ENCODE measurements at regions not wholly inside any gene's neighbourhood (a gene's known extent, or its start where the extent isn't known, plus 50 kb on each side); places are given as distances from the start of the nearest gene placed in this dataset.
"Not testable (repeated sequence)": the region's sequence is repeated elsewhere in the genome, so short reads cannot be mapped to it uniquely, and the experiment has no call there.

DNA sequence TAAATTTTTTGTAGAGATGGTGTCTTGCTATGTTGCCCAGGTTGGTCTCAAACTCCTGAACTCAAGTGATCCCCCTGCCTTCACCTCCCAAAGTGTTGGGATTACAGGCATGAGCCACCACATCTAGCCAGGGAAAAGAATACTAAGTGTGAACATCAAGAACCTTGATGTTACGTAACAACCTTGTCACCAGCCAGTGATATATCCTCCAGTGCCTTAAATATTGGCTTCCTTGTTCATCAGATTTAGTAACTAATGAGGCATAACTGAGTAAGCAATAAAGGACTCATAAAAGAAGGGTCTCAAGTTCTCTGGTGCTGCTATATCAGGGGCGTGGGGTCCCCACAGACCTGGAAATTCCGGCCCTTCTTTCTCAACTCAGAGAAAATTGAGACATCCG is 60.5 kb upstream of the ENPEP start:
- no peaks in the 10 kb centered on the region for H3K79me2 ChIP-seq (ENCODE audit: low read depth)
- H3K36me3 ChIP-seq (ENCODE audit: low read depth): no peaks in the 10 kb centered on the region
- H3K4me1 ChIP-seq (replicated peaks; ENCODE audit: insufficient read depth): no peaks in the 10 kb centered on the region
- H3K4me3 ChIP-seq: no peak overlapping the region
- no peaks in the 10 kb centered on the region for H3K9me3 ChIP-seq (ENCODE audit: insufficient read depth, low read depth)
- ChIA-PET POLR2A (ENCODE audit: unreplicated experiment) (no interaction called here), CTCF (no interaction called here)
- no peaks in the 10 kb centered on the region for H3F3A ChIP-seq (ENCODE audit: insufficient read depth, low read depth)
- no peaks in the 10 kb centered on the region for H3K27me3 ChIP-seq (ENCODE audit: insufficient read depth, low read depth)
- intact Hi-C loops (cut with micrococcal nuclease; ENCODE audit: unreplicated experiment): no loop called here
- TF ChIP-seq EZH2 (IDR thresholded peaks at IDR 0.05; ENCODE audit: low read depth): no peak
- no peak for TF ChIP-seq CTCF (conservative IDR thresholded peaks at IDR 0.05)
- H3K9me2 ChIP-seq (ENCODE audit: insufficient read depth): no peaks in the 10 kb centered on the region
- no peak for DNase-seq
- no peak overlapping the region for H2AFZ ChIP-seq
- H3K4me2 ChIP-seq: no peak overlapping the region
- no peaks in the 10 kb centered on the region for H4K20me1 ChIP-seq (ENCODE audit: insufficient read depth)
- BruUV-seq (replicated peaks): no TSS peak
- no peak overlapping the region for H3K27ac ChIP-seq

GRCh38 chr4:110415041-110415440 is 60.9 kb upstream of the ENPEP start:
- CTCF ChIA-PET: no interaction called here
- BruUV-seq (replicated peaks): no TSS peak
- intact Hi-C loops (cut with micrococcal nuclease; ENCODE audit: unreplicated experiment): no loop called here

DNA sequence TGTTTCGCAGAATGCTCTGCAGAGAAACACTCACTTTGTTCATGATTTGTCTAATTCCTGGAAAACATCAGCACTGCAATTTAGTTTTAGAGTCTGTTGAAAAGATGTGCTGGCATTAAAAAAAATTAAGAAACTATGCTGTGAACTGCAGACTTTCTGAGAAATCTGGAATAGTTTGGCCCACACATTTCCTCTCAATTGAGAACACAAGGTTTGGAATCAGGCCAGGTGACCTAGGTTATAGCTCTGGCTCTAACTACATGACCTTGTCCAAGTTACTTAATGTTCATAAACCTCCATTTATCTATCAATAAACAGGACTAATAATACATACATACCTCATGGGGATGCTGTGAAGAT is 61.4 kb upstream of the ENPEP start:
- Histone ChIP-seq H3K9me3 (ENCODE audit: insufficient read depth, low read depth) (no peaks in the 10 kb centered on the region), H4K20me1 (ENCODE audit: insufficient read depth) (no peaks in the 10 kb centered on the region), H3K27me3 (ENCODE audit: insufficient read depth, low read depth) (no peaks in the 10 kb centered on the region), H3F3A (ENCODE audit: insufficient read depth, low read depth) (no peaks in the 10 kb centered on the region), H3K79me2 (ENCODE audit: low read depth) (no peaks in the 10 kb centered on the region), H3K27ac (no peak overlapping the region), H2AFZ (no peak overlapping the region), H3K9me2 (ENCODE audit: insufficient read depth) (no peaks in the 10 kb centered on the region), H3K36me3 (ENCODE audit: low read depth) (no peaks in the 10 kb centered on the region), H3K4me3 (no peak overlapping the region), H3K4me2 (no peak overlapping the region), H3K4me1 (replicated peaks; ENCODE audit: insufficient read depth) (no peaks in the 10 kb centered on the region)
- no peak for TF ChIP-seq CTCF (conservative IDR thresholded peaks at IDR 0.05)
- no peak for TF ChIP-seq EZH2 (IDR thresholded peaks at IDR 0.05; ENCODE audit: low read depth)
- POLR2A ChIA-PET (ENCODE audit: unreplicated experiment): no interaction called here
- intact Hi-C loops (cut with micrococcal nuclease; ENCODE audit: unreplicated experiment): no loop called here
- CTCF ChIA-PET: no interaction called here
- DNase-seq: no peak
- BruUV-seq (replicated peaks): no TSS peak

More at GRCh38 chr4:110415041-110415440, 60.9 kb upstream of the ENPEP start:
- no peak overlapping the region for H3K27ac ChIP-seq
- no peak overlapping the region for H3K4me2 ChIP-seq
- H3K9me3 ChIP-seq (ENCODE audit: insufficient read depth, low read depth): no peaks in the 10 kb centered on the region
- H3K9me2 ChIP-seq (ENCODE audit: insufficient read depth): no peaks in the 10 kb centered on the region
- no peaks in the 10 kb centered on the region for H3K36me3 ChIP-seq (ENCODE audit: low read depth)
- DNase-seq: no peak
- no peak overlapping the region for H3K4me3 ChIP-seq
- POLR2A ChIA-PET (ENCODE audit: unreplicated experiment): no interaction called here
- no peaks in the 10 kb centered on the region for H3F3A ChIP-seq (ENCODE audit: insufficient read depth, low read depth)
- H3K27me3 ChIP-seq (ENCODE audit: insufficient read depth, low read depth): no peaks in the 10 kb centered on the region
- no peaks in the 10 kb centered on the region for H3K79me2 ChIP-seq (ENCODE audit: low read depth)
- H4K20me1 ChIP-seq (ENCODE audit: insufficient read depth): no peaks in the 10 kb centered on the region
- no peaks in the 10 kb centered on the region for H3K4me1 ChIP-seq (replicated peaks; ENCODE audit: insufficient read depth)
- H2AFZ ChIP-seq: no peak overlapping the region
- TF ChIP-seq EZH2 (IDR thresholded peaks at IDR 0.05; ENCODE audit: low read depth) (no peak), CTCF (conservative IDR thresholded peaks at IDR 0.05) (no peak)

DNA sequence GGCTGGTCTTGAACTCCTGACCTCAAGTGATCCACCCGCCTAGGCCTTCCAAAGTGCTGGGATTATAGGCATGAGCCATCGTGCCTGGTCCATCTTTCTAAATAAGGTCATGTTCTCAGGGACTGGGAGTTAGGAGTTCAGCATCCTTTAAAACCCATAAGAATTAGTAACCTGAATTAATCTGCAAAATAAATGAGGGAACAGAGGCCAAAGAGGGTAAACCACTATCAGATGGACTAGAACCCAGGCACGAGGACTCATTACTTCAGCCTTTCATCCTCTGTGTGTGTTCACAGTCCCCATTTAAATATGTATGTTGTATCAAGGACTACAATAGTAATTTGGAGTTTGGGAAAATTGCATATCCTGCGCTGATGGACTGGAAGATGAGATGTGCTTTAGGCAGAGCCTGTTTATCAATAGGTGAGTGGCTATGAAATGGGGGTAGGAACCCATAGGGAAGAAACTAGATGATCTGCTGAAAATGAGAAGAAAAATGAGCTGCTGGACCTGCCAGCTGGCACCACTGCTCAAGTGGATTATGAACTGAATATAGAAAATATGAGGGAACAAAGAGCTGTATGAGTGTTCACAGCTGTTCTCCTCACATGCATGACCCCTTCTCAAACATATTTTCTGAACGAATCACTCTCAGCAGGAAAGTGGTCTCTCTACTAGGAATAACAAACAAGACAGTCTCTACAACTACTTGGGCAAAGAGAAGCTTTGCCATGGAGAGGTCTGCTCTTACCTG is 62.0 kb upstream of the ENPEP start:
- H3K4me3 ChIP-seq; H3K4me2 ChIP-seq; H3K9me3 ChIP-seq (ENCODE audit: insufficient read depth, low read depth); H3F3A ChIP-seq (ENCODE audit: insufficient read depth, low read depth); POLR2A ChIA-PET (ENCODE audit: unreplicated experiment); H3K4me1 ChIP-seq (replicated peaks; ENCODE audit: insufficient read depth); H3K27me3 ChIP-seq (ENCODE audit: insufficient read depth, low read depth); CTCF ChIA-PET; BruUV-seq (replicated peaks); H2AFZ ChIP-seq; H4K20me1 ChIP-seq (ENCODE audit: insufficient read depth); DNase-seq; intact Hi-C loops (cut with micrococcal nuclease; ENCODE audit: unreplicated experiment); H3K36me3 ChIP-seq (ENCODE audit: low read depth); H3K27ac ChIP-seq; H3K79me2 ChIP-seq (ENCODE audit: low read depth); H3K9me2 ChIP-seq (ENCODE audit: insufficient read depth): not testable (repeated sequence)
